Lower leg skin (tissue), 3 donors: ENCODE measurements at regions not wholly inside any gene's neighbourhood (a gene's known extent, or its start where the extent isn't known, plus 50 kb on each side); places are given as distances from the start of the nearest gene placed in this dataset.

Experiments used
- CTCF ChIP-seq, 3 donors: fragments of 450-650 bp; IDR thresholded peaks; one replicate each; pipeline ENCODE4 v1.5.1; 2016; ENCODE audit warnings: antibody characterized with exemption in 3 of 3, mild to moderate bottlenecking in 3 of 3, moderate library complexity in 2 of 3
- POLR2A ChIP-seq, 2 donors: fragments of 450-650 bp; IDR thresholded peaks; one replicate each; pipeline ENCODE4 v1.6.1; 2016 to 2017; ENCODE audit warnings: antibody characterized with exemption in 2 of 2, mild to moderate bottlenecking in 1 of 2, moderate library complexity in 1 of 2

- TF ChIP-seq POLR2A (IDR thresholded peaks at IDR 0.05): no peak
- TF ChIP-seq CTCF (IDR thresholded peaks at IDR 0.05): no peak
These were observed 328.7 kb upstream of the FAM98A start for GRCh38 chr2:33927756-33928155.
